SK-N-SH (cell line): ENCODE measurements at regions not wholly inside any gene's neighbourhood (a gene's known extent, or its start where the extent isn't known, plus 50 kb on each side); places are given as distances from the start of the nearest gene placed in this dataset.
A peak's percentile ranks its signal among the peaks of the same experiment; 100 is the strongest.

ENCODE experiments used
- EP300 ChIP-seq, 2 experiments: IDR thresholded peaks; 2 replicates each; pipeline versions ENCODE4 v1.4.0 to v1.6.1; 2012; ENCODE audit warnings: borderline replicate concordance in 1 of 2, low read depth in 1 of 2, low read length in 1 of 2
- TF ChIP-seq, protein P1 (sequence below): IDR thresholded peaks from 2 replicates; pipeline ENCODE4 v1.4.0; 2012; ENCODE audit warnings: low read depth, borderline replicate concordance
- TF ChIP-seq, protein P2 (sequence below): fragments of 200-600 bp; sonication (generic); IDR thresholded peaks from 2 replicates; pipeline ENCODE4 v1.6.1; 2017; ENCODE audit warnings: antibody characterized with exemption, mild to moderate bottlenecking, moderate library complexity

DNA sequence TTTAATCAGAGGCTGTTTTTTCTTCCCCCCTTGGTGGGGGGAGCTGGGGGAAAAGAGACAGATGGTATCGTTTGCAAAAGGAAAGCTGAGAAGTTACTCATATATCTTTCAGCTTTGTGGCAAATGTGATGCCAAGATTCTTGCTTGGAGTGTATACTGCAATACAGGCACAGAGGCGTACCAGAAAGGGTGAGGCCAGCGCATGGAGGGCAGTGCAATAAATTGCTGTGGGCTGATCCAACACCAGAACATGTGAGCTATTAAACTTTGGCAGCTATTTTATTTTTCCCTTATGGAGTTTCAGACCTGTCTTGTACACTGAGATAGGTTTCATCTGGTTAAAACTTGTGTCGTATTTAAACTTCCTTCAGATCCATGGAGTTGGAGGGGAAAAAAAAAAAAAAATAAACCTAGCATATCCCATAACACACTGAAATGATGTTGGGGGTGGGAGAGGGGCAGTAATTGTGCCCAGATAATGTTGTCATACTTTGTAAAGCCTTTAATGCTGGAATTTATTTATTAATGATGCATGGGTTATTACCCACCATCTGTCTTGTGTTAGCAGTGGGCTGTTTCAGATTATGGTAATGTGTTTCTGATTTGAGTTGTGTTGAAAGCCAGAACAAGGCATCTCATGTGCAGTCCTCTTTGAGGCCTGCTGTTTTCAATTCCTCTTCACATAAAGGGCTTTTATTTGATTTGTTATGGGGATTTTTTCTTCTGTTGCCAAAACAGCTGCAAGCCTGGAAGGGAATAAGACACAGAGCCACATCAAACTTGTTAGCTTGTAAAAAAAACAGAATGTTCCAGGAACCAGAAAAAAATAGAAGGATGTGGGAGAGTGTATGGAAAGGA, 891.3 kb downstream of the TLE1 start:
- TF ChIP-seq, protein P1, sequence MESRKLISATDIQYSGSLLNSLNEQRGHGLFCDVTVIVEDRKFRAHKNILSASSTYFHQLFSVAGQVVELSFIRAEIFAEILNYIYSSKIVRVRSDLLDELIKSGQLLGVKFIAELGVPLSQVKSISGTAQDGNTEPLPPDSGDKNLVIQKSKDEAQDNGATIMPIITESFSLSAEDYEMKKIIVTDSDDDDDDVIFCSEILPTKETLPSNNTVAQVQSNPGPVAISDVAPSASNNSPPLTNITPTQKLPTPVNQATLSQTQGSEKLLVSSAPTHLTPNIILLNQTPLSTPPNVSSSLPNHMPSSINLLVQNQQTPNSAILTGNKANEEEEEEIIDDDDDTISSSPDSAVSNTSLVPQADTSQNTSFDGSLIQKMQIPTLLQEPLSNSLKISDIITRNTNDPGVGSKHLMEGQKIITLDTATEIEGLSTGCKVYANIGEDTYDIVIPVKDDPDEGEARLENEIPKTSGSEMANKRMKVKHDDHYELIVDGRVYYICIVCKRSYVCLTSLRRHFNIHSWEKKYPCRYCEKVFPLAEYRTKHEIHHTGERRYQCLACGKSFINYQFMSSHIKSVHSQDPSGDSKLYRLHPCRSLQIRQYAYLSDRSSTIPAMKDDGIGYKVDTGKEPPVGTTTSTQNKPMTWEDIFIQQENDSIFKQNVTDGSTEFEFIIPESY, result no peak
- TF ChIP-seq EP300 (IDR thresholded peaks at IDR 0.05; ENCODE audit: borderline replicate concordance in 1 of 2, low read depth in 1 of 2, low read length in 1 of 2), result peak; percentile 23 to 98; a peak in 3 of 4 replicates
- TF ChIP-seq, protein P2, sequence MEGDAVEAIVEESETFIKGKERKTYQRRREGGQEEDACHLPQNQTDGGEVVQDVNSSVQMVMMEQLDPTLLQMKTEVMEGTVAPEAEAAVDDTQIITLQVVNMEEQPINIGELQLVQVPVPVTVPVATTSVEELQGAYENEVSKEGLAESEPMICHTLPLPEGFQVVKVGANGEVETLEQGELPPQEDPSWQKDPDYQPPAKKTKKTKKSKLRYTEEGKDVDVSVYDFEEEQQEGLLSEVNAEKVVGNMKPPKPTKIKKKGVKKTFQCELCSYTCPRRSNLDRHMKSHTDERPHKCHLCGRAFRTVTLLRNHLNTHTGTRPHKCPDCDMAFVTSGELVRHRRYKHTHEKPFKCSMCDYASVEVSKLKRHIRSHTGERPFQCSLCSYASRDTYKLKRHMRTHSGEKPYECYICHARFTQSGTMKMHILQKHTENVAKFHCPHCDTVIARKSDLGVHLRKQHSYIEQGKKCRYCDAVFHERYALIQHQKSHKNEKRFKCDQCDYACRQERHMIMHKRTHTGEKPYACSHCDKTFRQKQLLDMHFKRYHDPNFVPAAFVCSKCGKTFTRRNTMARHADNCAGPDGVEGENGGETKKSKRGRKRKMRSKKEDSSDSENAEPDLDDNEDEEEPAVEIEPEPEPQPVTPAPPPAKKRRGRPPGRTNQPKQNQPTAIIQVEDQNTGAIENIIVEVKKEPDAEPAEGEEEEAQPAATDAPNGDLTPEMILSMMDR, result no peak
